ENCODE measurements at regions not wholly inside any gene's neighbourhood (a gene's known extent, or its start where the extent isn't known, plus 50 kb on each side); places are given as distances from the start of the nearest gene placed in this dataset.
"Not testable (repeated sequence)": the region's sequence is repeated elsewhere in the genome, so short reads cannot be mapped to it uniquely, and the experiment has no call there.

DNA sequence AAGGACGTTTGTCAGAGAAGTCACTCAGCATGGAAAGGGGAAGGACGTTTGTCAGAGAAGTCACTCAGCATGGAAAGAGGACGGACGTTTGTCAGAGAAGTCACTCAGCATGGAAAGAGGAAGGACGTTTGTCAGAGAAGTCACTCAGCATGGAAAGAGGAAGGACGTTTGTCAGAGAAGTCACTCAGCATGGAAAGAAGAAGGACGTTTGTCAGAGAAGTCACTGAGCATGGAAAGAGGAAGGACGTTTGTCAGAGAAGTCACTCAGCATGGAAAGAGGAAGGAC is 71.2 kb upstream of the TWIST2 start:
- TF ChIP-seq, protein P1, sequence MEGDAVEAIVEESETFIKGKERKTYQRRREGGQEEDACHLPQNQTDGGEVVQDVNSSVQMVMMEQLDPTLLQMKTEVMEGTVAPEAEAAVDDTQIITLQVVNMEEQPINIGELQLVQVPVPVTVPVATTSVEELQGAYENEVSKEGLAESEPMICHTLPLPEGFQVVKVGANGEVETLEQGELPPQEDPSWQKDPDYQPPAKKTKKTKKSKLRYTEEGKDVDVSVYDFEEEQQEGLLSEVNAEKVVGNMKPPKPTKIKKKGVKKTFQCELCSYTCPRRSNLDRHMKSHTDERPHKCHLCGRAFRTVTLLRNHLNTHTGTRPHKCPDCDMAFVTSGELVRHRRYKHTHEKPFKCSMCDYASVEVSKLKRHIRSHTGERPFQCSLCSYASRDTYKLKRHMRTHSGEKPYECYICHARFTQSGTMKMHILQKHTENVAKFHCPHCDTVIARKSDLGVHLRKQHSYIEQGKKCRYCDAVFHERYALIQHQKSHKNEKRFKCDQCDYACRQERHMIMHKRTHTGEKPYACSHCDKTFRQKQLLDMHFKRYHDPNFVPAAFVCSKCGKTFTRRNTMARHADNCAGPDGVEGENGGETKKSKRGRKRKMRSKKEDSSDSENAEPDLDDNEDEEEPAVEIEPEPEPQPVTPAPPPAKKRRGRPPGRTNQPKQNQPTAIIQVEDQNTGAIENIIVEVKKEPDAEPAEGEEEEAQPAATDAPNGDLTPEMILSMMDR (IDR thresholded peaks at IDR 0.05; ENCODE audit: low read depth, low read length) = not testable (repeated sequence)
- TF ChIP-seq EZH2phosphoT487 (IDR thresholded peaks at IDR 0.05; ENCODE audit: low read depth) = not testable (repeated sequence)
